Peyer's patch (tissue), 4 donors: ENCODE measurements at regions not wholly inside any gene's neighbourhood (a gene's known extent, or its start where the extent isn't known, plus 50 kb on each side); places are given as distances from the start of the nearest gene placed in this dataset.

ENCODE experiments used
- CTCF ChIP-seq, 6 experiments: fragments of 450-650 bp in 4 of 6; fragments of 200-600 bp in 2 of 6; sonication (generic) in 1 of 6; IDR thresholded peaks; one replicate each; pipeline ENCODE4 v1.5.1; 2017 to 2019; ENCODE audit warnings: antibody characterized with exemption in 6 of 6, mild to moderate bottlenecking in 3 of 6, moderate library complexity in 1 of 6
- POLR2A ChIP-seq, 2 donors: fragments of 450-650 bp; IDR thresholded peaks; one replicate each; pipeline ENCODE4 v1.5.1; 2017; ENCODE audit warnings: antibody characterized with exemption in 2 of 2, mild to moderate bottlenecking in 2 of 2, moderate library complexity in 2 of 2

DNA sequence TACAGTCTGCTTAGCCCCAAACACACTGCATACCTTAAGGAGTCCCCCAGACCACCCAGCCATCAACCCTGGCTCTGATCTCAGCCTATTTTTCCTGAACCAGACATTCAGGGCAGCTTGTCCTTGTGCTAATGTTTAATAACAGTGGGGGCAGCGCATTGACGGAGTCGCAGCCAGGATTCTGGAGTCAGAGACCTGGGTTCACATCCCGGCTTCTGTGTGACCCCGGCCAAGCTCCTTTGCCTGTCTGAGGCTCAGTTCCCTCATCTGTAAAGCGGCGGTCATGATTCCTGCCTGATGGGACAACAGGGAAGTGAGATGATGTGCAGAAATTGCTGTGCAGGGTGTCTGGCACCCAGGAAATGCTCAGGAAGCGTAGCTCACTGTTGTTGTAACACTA is 63.1 kb downstream of the MATN1 start:
- TF ChIP-seq POLR2A (IDR thresholded peaks at IDR 0.05) (no peak), CTCF (IDR thresholded peaks at IDR 0.05) (no peak)
